Testis (tissue), 2 donors: ENCODE measurements at regions not wholly inside any gene's neighbourhood (a gene's known extent, or its start where the extent isn't known, plus 50 kb on each side); places are given as distances from the start of the nearest gene placed in this dataset.

ENCODE experiments used
- CTCF ChIP-seq, 3 experiments: fragments of 450-650 bp in 2 of 3; fragments of 200-600 bp in 1 of 3; sonication (generic) in 1 of 3; IDR thresholded peaks; one replicate each; pipeline ENCODE4 v1.5.1; 2016 to 2019; ENCODE audit warnings: antibody characterized with exemption in 3 of 3, mild to moderate bottlenecking in 2 of 3, moderate library complexity in 1 of 3
- POLR2A ChIP-seq: fragments of 450-650 bp; IDR thresholded peaks from one replicate; pipeline ENCODE4 v1.6.1; 2017; ENCODE audit warnings: antibody characterized with exemption, mild to moderate bottlenecking, moderate library complexity

GRCh38 chr3:150259526-150260397 lies 148.3 kb upstream of the TSC22D2 start:
- TF ChIP-seq CTCF (IDR thresholded peaks at IDR 0.05), result no peak
- TF ChIP-seq POLR2A, result no peak
